NCI-H345 treated with DMSO at 0.1 percent for 48 hours (cell line): ENCODE measurements at regions not wholly inside any gene's neighbourhood (a gene's known extent, or its start where the extent isn't known, plus 50 kb on each side); places are given as distances from the start of the nearest gene placed in this dataset.

Experiments
- DNase-seq: peaks from one replicate; lab custom pipeline; 2025; ENCODE audit not compliant: unreplicated experiment; lab: John Stamatoyannopoulos, UW

DNA sequence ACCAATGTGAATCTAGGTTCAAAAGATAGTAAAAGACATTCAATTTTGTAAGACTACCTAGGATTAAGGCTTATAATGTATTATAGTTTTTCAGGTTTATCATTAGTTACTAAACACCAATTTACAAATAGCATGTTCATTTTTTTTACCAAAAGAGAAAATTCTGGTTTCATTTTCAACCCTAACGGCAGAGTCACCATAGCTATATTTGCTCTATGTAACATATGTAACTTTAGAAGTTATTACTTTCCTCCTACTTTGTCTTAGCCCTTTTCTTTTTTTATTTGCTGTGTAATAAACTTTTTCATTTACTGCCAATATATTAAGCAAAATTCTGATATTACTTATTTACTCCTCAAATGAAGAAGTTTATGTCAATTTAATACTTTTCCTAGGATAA, 639.6 kb downstream of the ARAP2 start:
- DNase-seq = no peak

DNA sequence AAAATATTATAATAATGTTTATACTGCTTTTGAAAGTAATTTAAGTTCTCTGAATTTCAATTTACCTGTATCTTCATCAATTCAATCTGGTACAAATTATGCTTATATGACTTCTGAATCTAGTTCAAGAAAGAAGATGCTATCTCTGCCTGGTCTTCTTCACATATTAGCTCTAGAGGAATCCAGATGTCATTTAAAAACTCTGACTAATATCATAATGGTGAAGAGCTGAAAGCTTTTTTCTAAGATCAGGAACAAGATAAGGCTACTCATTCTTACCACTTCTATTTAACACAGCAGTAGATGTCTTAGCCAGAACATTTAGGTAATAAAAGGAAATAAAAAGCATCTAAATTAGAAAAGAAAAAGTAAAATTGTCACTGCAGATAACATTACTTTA, 636.1 kb downstream of the ARAP2 start:
- no peak for DNase-seq

DNA sequence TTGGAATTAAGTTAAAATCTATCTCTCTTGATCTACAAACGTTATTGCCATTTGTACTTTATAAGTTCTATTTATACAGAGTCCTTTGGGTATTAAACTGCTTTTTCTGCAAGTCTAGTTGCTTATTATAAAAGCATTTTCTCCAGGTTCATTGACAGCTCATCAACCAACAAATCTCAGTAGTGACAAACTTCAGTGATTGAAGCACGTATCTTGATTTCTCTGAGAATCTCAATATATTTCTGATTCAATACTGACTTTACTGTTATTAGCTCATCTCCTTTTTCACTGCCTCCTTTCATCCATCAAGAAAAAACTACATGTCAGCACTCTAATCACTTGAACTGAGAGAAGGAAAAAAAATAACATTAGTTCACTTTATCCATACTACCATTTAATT, 630.2 kb downstream of the ARAP2 start:
- DNase-seq = no peak

DNA sequence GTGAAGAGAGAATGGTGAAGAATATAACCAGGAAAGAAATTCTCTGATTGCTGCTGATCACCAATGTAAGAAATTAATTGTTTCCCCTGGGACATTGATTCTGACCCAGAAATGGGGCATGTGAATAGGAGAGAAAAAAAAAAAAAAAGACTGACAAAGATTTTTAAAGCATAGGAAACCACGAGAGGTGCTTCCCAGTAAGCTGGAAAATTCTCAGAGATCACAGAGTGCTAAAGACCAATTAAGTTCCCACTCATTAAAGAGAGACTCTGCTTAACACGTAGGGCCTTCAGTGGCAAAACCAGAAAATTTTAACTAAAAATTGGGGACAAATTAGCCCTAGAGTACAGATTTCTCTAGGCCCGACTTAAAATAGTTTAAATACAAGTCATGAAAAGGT, 604.4 kb downstream of the ARAP2 start:
- no peak for DNase-seq

DNA sequence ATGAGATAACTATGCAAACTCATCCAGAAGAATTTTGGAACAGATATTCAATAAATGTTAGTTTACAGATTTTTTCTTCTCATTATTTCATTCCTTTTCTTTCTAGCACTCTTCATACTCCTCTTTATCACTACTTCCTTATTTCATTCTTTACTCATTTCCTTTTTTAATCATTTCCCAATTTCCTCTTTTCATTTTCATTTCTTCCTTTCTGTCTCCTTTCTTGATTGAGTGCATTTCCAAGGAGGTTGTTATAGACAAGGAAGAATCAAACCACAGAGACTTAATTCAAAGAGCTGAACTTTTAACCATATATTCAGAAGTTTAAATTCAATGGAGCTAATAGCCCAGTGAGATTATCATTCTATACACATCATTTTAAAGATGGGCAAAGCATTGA, 600.7 kb downstream of the ARAP2 start:
- DNase-seq = no peak

DNA sequence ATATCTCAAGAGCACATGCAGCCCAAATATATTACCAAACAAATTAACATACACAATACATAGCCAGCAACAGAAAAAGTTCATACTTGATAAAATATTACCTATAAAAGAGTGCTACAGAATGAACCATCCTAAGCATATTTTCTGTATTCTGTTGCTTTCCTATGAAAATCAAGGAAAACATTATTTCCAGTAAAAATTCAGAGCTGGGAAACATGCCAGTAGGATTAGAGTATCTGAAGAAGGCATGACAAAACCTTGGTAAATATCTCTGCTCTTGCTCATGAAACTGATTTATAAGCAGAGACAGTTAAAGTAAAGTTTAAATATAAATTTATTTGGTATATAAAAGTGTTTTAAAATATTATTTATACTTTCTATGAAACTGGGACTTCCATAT, 599.7 kb downstream of the ARAP2 start:
- DNase-seq = no peak

DNA sequence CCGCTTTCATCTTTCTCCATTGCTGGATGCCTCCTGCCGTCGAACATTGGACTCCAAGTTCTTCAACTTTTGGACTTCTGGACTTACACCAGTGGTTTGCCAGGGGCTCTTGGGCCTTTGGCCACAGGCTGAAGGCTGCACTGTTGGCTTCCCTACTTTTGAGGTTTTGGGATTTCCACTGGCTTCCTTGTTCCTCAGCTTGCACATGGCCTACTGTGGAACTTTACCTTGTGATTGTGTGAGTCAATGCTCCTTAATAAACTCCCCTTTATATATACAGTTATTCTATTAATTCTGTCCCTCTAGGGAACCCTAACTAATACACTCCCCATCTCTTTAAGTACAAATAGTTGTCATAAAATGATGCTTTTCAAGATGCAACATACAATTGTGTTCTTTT, 595.3 kb downstream of the ARAP2 start:
- no peak for DNase-seq

DNA sequence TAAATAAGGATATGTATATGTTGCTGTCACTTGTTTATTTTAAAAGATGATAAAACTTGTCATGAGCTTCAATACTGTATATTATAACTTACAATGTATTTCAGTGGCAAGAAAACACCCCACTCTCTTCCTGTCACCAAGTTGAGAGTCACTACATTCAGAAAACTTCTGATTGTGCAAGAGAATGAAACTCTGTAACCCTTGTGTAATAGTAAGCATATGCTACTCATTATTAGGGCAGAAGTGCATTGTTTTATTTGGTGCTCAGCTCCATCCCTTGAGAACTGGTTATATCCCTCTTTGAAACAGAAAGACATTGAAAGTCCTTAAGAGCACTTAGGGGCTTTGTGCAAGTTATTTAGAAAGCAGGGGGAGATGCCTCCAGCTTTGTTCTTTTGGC, 594.5 kb downstream of the ARAP2 start:
- DNase-seq = no peak

DNA sequence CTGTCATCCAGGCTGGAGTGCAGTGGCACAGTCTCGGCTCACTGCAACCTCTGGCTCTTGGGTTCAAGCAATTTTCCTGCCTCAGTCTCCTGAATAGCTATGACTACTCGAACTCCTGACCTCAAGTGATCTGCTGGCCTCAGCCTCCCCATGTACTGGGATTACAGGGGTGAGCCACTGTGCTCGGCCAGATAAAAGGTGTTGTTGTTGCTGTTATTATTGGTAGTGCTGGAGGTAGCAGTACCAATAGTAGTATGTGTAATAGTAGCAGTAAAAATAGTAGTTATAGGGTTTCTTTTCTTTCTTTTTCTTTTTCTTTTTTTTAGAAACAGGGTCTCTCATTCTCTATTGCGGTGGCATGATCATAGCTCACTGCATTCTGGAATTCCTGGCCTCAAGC, 592.1 kb downstream of the ARAP2 start:
- DNase-seq = no peak

DNA sequence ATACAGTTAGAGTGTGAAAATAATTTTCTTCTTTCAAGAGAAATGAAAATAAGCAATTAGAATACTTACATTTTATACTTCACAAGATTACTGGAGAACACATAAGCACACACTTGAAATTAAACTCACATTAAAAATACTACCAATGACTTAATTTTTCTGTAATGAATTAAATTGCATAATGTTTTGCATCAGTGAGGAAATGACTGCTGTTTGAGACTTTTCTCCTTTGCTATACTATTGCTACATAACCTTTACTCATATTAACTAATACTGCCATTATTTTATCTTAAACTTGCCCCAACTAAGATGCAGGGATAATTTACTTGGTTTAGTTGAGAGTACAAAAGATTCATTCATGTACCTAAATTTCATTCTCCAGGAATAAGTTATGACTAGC, 590.9 kb downstream of the ARAP2 start:
- no peak for DNase-seq

DNA sequence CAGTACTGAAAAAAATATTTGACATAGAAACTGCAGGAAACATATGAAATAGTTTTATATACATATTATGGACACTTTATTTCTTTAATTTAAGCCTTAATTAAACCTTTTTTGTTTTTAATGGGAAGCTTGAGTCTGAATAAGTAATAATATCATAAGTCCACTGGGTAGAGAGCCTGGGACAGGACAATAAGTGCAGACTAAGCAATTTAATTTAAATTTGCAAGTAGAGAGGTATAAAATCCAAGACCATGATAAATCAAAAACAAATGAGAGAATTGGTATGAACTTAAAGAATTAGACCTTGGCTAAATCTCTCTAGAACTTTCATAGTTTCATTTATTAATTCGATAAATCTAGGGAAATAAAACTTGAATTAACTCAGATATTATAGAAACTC, 571.2 kb downstream of the ARAP2 start:
- DNase-seq = no peak

DNA sequence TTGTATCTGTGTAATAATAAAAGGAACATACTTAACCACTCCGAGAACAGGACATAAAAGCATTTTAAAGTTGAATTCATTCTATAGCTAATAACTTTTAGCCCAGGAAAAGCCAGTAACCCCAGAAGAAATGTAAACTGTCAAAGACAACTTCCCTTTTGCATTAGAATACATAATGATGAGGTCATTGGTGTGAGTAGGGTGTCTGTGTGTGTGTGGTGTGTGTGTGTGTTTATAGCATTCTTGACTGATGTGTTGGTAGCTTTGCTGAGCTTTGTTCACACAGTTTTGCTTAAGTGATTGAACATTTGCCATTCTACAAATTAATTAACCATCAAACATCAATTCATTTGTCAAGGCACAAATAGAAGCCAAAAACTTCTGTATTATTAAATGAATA, 559.6 kb downstream of the ARAP2 start:
- no peak for DNase-seq

DNA sequence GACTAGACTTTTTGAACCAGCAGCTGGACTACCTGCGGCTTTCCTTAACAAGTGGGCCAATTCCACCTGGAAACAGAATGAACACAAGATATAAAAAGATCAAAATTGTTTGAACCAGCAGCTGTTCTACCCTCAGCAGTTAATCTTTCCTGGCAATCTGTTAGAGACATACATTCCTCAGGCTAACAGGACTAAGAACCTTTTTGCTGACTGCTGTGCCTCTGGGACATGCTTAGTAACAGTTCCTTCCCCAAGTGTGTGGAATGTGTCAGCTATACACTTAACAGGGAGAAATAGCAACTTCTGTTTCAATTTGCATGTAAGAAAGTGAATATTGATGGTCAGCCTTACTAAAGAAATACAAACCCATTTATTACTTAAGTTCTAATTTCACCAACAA, 554.4 kb downstream of the ARAP2 start:
- no peak for DNase-seq

DNA sequence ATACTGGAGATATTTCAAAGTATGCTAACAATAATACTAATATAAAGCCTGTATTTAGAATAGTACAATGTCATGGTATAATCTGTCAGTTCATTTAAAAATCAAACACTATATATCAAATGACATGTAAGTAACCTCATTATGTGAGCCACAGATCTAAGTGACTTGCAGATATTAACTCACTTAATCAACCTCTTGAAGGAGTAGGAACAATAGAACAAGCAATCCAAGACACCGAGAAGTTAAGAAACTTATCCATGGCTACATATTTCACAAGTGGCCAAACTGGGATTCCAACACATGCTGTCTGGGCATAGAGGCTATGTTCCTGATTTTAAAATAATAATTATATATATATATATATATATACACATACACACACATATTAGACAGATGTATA, 554.0 kb downstream of the ARAP2 start:
- no peak for DNase-seq

DNA sequence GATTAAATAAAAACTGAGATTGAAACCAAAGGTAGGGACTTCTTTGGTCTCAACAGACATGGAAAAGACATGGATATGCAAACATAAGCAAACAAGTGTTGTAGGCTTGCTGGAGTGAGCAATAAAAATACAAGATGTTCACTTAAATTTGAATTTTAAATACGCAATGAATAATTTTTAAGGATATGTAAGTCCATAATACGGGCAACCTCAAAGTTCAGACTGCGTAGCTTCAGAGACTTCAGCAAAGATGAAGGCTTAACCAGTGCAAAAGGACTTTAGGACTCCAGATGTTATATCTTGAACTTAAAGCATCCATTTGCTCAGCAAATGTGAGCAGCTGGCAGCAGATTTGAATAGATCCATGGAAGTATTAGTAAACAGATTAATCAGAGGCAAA, 549.3 kb downstream of the ARAP2 start:
- DNase-seq = no peak

DNA sequence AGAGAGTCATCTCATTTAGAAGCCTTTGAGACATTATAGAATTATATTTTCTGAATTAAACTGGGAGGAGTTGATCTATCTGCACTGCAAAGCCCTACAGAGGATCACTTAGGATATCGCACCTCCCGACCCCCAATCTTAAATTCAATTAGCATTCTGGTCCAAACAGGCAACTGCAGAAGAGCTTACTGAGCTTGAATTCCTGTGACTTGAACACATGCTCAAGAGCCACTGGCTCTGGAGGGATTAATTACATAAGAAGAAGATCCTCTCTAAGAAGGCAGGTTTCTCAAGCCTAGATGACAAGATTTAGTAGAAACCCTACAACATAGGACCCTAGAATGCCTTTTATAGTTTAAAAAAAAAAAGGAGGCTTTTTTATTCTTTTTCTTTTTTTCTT, 548.9 kb downstream of the ARAP2 start:
- DNase-seq = no peak

DNA sequence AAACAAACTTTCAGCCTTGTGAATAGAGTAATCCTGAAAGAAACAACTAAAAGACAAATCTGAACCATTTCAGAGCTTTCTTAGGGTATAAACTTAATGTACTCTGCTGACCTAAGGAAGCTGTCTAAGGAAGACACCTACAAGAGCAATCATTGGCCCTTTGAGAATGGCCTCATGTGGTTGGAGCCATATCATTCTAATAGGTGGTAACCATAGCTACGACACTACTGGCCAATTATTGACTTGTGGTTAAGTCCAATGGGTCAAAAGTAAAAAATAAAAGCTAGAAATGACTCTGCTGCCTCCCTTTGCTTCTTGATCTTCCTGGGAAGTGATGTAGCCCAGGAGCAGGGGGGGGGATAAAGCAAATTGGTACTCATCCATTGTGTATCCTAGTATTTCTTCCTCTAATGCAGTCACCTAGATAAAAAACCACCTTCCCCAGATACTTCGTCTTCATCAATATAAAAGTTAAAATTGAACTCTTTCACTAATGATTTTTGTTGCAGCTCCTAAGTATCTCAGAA, 547.0 kb downstream of the ARAP2 start:
- no peak for DNase-seq

DNA sequence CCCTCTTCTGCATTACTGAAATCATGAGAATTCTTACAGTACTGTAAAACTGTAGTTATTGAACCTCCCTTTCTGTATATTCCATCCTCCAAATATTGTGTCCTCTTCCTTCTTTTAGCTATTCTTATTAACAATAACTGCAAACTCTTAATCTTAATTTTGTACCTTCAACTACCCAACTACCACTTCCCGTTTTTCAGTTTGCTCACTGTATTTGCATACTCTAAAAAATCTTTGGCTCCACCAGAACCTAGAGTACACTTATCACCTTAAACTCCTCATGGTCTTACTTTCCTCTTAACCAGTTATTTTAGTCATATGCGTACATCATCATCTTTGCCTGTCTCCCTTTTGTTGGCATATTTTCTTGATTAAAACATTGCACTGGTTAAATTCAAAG, 543.7 kb downstream of the ARAP2 start:
- no peak for DNase-seq

DNA sequence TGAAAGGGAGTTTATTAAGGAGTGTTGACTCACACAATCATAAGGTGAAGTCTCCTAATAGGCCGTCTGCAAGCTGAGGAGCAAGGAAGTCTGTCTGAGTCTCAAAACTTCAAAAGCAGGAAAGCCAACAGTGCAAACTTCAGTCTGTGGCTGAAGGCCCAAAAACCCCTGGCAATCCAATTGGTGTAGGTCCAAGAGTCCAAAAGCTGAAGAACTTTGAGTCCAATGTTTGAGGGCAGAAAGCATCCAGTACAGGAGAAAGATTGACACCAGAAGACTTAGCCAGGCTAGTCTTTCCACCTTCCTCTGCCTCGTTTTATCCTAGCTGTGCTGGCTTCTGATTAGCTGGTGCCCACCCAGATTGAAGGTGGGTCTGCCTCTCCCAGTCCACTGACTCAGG, 535.2 kb downstream of the ARAP2 start:
- DNase-seq = no peak

DNA sequence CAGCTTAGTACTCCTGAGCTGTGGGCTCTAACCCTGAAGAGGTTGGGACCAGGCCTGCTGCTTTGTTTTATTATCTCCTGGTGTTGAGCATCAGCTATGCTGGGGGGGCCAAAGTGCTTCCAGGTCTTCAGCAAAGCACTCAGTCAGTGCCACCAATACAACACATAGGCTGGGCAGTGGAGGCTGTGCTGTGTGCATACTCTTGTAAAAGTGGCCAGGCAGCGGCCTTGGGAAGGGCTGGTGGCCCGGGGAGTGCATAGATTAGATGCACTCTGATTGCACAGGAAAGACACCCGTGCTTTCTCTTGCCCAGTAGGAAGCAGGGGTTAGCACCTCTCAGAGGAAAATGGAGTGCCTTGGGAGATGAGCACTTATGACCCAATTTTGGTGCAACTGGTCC, 534.0 kb downstream of the ARAP2 start:
- no peak for DNase-seq

DNA sequence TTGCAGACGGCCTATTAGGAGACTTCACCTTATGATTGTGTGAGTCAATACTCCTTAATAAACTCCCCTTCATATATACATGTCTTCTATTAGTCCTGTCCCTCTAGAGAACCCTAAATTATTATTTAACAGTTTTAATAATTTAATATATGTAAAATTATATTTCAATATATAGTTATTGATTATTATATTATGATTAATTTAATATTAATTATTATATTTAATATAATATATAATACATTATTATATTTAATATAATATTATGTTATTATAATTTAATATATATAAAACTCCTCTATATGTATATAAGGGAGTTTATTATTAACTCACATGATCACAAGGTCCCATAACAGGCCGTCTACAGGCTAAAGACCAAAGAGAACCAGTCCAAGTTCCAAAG, 533.2 kb downstream of the ARAP2 start:
- DNase-seq = no peak

DNA sequence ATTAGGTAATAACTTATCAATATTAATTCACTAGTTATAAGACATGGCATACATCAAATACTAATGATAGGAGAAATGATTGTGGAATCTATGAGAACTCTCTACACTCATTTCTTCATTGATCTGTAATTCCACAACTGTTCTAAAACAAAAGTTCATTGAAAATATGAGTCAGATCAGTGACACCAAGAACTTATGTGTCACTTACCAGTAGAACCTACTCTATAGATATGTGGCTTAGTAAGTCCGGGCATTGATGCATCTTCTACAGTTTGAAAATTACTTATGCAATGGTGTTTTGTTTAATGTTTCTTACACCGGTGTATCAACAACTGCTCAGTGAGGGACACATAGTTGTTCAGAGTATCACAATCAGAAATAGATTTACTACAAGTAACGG, 520.3 kb downstream of the ARAP2 start:
- DNase-seq = no peak

DNA sequence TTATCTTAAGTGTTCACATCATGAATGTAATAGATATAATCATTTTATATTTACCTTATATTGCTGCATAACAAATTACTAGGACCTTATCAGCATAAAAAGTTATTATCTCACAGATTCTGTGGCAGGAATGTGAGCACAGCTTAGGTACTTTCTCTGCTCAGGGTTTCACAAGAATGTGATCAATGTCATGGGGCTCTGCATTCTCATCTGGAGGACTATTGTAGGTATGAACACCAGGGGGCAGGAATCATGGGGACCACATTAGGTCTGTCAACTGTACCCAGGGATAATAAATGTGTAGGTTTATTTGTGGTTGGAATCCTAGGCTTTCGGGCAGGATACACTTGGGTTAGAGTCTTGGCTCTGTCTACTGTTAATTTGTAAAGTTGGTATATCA, 519.2 kb downstream of the ARAP2 start:
- no peak for DNase-seq

DNA sequence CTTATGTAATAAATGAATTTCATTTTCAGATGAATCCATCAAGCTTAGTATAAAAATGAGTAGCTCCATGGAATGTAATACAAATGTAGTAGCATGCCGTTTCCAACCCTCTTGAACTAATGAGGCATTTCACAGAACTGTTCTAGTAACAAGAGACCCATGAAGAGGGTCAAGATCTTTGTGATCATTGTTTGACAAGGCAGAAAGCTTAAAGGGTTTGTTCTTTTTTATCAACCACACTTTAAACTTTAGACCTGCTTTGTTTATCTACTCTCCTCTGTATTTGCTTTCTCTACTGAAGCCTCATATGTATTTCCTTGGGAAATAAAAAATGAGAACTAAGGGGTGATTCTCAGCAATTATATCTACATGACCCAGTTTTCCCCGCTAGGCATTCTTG, 513.9 kb downstream of the ARAP2 start:
- no peak for DNase-seq
